Liver (tissue), 8 donors: ENCODE measurements at regions not wholly inside any gene's neighbourhood (a gene's known extent, or its start where the extent isn't known, plus 50 kb on each side); places are given as distances from the start of the nearest gene placed in this dataset.
"Not testable (repeated sequence)": the region's sequence is repeated elsewhere in the genome, so short reads cannot be mapped to it uniquely, and the experiment has no call there.

Experiments used
- DNase-seq: peaks from one replicate; pipeline ENCODE4 v3.0.0-alpha.2; 2017; ENCODE audit warnings: low spot score
- H3K27ac ChIP-seq, 2 donors: one replicate each; pipeline ENCODE4 v1.7.0; 2013; ENCODE audit warnings: inconsistent platforms in 2 of 2, low read length in 2 of 2, control low read depth in 1 of 2, low read depth in 1 of 2, mild to moderate bottlenecking in 1 of 2
- H3K27me3 ChIP-seq, 4 donors: one replicate each; pipeline versions ENCODE4 v1.6.1 to v1.7.0; 2013; ENCODE audit warnings: low read length in 3 of 4, inconsistent platforms in 1 of 4, mild to moderate bottlenecking in 1 of 4, moderate library complexity in 1 of 4; ENCODE audit not compliant: control insufficient read depth in 4 of 4, insufficient read depth in 4 of 4
- H3K36me3 ChIP-seq, 4 donors: one replicate each; pipeline versions ENCODE4 v1.6.1 to v1.7.0; 2013; ENCODE audit warnings: low read length in 3 of 4, mild to moderate bottlenecking in 3 of 4, low read depth in 1 of 4, moderate library complexity in 1 of 4; ENCODE audit not compliant: control insufficient read depth in 4 of 4, insufficient read depth in 3 of 4
- H3K4me1 ChIP-seq, 4 donors: one replicate each; pipeline versions ENCODE4 v1.6.1 to v1.7.0; 2013; ENCODE audit warnings: low read length in 3 of 4, mild to moderate bottlenecking in 3 of 4, moderate library complexity in 1 of 4; ENCODE audit not compliant: control insufficient read depth in 4 of 4, insufficient read depth in 4 of 4
- H3K4me3 ChIP-seq, 3 donors: one replicate each; pipeline versions ENCODE4 v1.6.1 to v1.7.0; 2013; ENCODE audit warnings: low read length in 3 of 3, control low read depth in 1 of 3, low read depth in 1 of 3, mild to moderate bottlenecking in 1 of 3
- H3K9ac ChIP-seq, 2 donors: one replicate each; pipeline ENCODE4 v1.7.0; 2013; ENCODE audit warnings: low read length in 2 of 2, mild to moderate bottlenecking in 2 of 2, moderate library complexity in 2 of 2, control low read depth in 1 of 2, low read depth in 1 of 2
- H3K9me3 ChIP-seq, 4 donors: one replicate each; pipeline versions ENCODE4 v1.6.1 to v1.7.0; 2013; ENCODE audit warnings: low read length in 3 of 4; ENCODE audit not compliant: control insufficient read depth in 4 of 4
- EGR1 ChIP-seq, 2 donors: IDR thresholded peaks; 2 replicates each; pipeline ENCODE4 v1.6.1; 2016 to 2018; ENCODE audit warnings: antibody characterized with exemption in 2 of 2, low read depth in 2 of 2
- FOXA1 ChIP-seq: IDR thresholded peaks from 2 replicates; pipeline ENCODE4 v1.6.1; 2016; ENCODE audit warnings: antibody characterized with exemption
- FOXA2 ChIP-seq: IDR thresholded peaks from 2 replicates; pipeline ENCODE4 v1.6.1; 2016; ENCODE audit warnings: antibody characterized with exemption
- GABPA ChIP-seq, 2 donors: IDR thresholded peaks in 1 of 2; conservative IDR thresholded peaks in 1 of 2; 2 replicates each; pipeline ENCODE4 v1.6.1; 2016; ENCODE audit warnings: antibody characterized with exemption in 2 of 2, mild to moderate bottlenecking in 1 of 2, moderate library complexity in 1 of 2
- HNF4A ChIP-seq, 2 donors: conservative IDR thresholded peaks; 2 replicates each; pipeline ENCODE4 v1.6.1; 2016; ENCODE audit warnings: antibody characterized with exemption in 2 of 2, mild to moderate bottlenecking in 2 of 2
- HNF4G ChIP-seq: IDR thresholded peaks from 2 replicates; pipeline ENCODE4 v1.6.1; 2016; ENCODE audit warnings: antibody characterized with exemption
- JUND ChIP-seq, 2 donors: IDR thresholded peaks; 2 replicates each; pipeline ENCODE4 v1.6.1; 2016; ENCODE audit warnings: antibody characterized with exemption in 2 of 2
- NR2F2 ChIP-seq: IDR thresholded peaks from 2 replicates; pipeline ENCODE4 v1.6.1; 2016; ENCODE audit warnings: antibody characterized with exemption
- RAD21 ChIP-seq, 2 donors: IDR thresholded peaks; 2 replicates each; pipeline ENCODE4 v1.6.1; 2016; ENCODE audit warnings: antibody characterized with exemption in 2 of 2, mild to moderate bottlenecking in 2 of 2
- RXRA ChIP-seq, 2 donors: IDR thresholded peaks; 2 replicates each; pipeline ENCODE4 v1.6.1; 2017 to 2018; ENCODE audit warnings: antibody characterized with exemption in 2 of 2, mild to moderate bottlenecking in 1 of 2
- TAF1 ChIP-seq: conservative IDR thresholded peaks from 2 replicates; pipeline ENCODE4 v1.6.1; 2016; ENCODE audit warnings: antibody characterized with exemption, mild to moderate bottlenecking
- YY1 ChIP-seq: IDR thresholded peaks from 2 replicates; pipeline ENCODE4 v1.6.1; 2016; ENCODE audit warnings: antibody characterized with exemption, mild to moderate bottlenecking
- WGBS: extraction: QIAGEN DNeasy Blood & Tissue Kit; methylation state at CpG from one replicate; pipeline ENCODE4 v1.1.7; 2013; 5-methylcytosine and 5-hydroxymethylcytosine counted together
- TF ChIP-seq, protein P1 (sequence below): IDR thresholded peaks from 2 replicates; pipeline ENCODE4 v1.6.1; 2016; ENCODE audit warnings: antibody characterized with exemption
- TF ChIP-seq, protein P2 (sequence below): IDR thresholded peaks from 2 replicates; pipeline ENCODE4 v1.6.1; 2016; ENCODE audit warnings: antibody characterized with exemption
- TF ChIP-seq, protein P3 (sequence below): IDR thresholded peaks from 2 replicates; pipeline ENCODE4 v1.6.1; 2016; ENCODE audit warnings: antibody characterized with exemption
- TF ChIP-seq, protein P4 (sequence below): IDR thresholded peaks from 2 replicates; pipeline ENCODE4 v1.6.1; 2016; ENCODE audit warnings: antibody characterized with exemption, mild to moderate bottlenecking
- TF ChIP-seq, protein P5 (sequence below): fragments of 150-350 bp; IDR thresholded peaks from 2 replicates; pipeline ENCODE4 v1.5.1; 2017; ENCODE audit warnings: improper control_type of control experiment, low read depth, low read length; ENCODE audit not compliant: missing input control
- donor health status: healthy.
- donor health status: healthy.
- donor health status: healthy.
- donor health status: healthy.
- donor health status: healthy.

DNA sequence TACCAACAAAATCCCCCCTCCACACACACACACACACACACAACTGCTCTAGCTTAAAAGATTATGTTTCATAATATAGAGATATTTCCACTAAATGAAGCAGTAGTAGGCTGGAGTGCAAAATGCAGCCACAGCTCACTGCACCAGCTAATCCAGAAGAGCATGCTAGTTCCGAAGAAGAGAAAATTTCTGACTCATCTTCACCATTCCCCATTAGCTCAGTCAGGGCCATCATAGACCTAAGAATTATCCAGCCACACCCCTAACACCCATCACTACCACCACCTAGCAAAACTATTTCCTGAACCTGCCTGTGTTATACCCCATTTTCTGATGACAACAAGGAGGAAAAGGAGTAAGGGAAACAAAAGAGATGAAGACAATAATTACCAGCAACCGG lies 67.1 kb upstream of the UBE2E2 start (continued):
- TF ChIP-seq RXRA (IDR thresholded peaks at IDR 0.05) (no peak), FOXA2 (no peak)

DNA sequence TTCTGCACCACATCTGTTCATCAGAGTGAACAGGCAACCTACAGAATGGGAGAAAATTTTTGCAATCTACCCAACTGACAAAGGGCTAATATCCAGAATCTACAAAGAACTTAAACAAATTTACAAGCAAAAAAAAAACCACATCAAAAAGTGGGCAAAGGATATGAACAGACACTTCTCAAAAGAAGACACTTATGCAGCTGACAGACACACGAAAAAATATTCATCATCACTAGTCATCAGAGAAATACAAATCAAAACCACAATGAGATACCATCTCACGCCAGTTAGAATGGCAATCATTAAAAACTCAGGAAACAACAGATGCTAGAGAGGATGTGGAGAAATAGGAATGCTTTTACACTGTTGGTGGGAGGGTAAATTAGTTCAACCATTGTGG lies 59.1 kb upstream of the UBE2E2 start:
- DNase-seq, H3K4me1 ChIP-seq, H3K4me3 ChIP-seq, H3K27ac ChIP-seq, H3K36me3 ChIP-seq, H3K27me3 ChIP-seq, H3K9me3 ChIP-seq, H3K9ac ChIP-seq: not testable (repeated sequence)
- WGBS: 55% methylated on average over 2 of the region's 2 CpGs

DNA sequence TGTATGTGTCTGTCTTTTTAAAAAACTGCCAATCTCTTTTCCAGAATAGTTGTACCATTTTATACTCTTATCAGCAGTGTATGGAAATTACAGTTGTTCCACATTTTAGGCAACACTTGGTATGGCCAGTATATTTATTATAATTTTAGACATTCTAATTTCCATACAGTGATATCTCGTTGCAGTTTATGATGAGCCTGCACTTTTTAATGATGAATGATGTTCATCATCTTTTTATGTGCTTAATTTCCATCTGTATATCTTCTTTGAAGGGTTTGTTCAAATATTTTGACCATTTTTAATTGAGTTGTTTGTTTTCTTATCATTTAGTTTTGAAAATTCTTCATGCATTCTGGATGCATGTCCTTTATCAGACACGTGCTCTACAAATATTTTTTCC lies 57.0 kb upstream of the UBE2E2 start:
- TF ChIP-seq TAF1: no peak
- TF ChIP-seq NR2F2: no peak
- no peak for TF ChIP-seq GABPA (IDR thresholded peaks at IDR 0.05 in 1 of 2, conservative IDR thresholded peaks at IDR 0.05 in 1 of 2)
- TF ChIP-seq, protein P1, sequence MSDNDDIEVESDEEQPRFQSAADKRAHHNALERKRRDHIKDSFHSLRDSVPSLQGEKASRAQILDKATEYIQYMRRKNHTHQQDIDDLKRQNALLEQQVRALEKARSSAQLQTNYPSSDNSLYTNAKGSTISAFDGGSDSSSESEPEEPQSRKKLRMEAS: no peak
- no peak for TF ChIP-seq JUND (IDR thresholded peaks at IDR 0.05)
- TF ChIP-seq FOXA1: no peak
- TF ChIP-seq EGR1 (IDR thresholded peaks at IDR 0.05; ENCODE audit: low read depth in 2 of 2): no peak
- TF ChIP-seq, protein P2, sequence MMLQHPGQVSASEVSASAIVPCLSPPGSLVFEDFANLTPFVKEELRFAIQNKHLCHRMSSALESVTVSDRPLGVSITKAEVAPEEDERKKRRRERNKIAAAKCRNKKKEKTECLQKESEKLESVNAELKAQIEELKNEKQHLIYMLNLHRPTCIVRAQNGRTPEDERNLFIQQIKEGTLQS: no peak
- no peak for TF ChIP-seq RXRA (IDR thresholded peaks at IDR 0.05)
- TF ChIP-seq, protein P3, sequence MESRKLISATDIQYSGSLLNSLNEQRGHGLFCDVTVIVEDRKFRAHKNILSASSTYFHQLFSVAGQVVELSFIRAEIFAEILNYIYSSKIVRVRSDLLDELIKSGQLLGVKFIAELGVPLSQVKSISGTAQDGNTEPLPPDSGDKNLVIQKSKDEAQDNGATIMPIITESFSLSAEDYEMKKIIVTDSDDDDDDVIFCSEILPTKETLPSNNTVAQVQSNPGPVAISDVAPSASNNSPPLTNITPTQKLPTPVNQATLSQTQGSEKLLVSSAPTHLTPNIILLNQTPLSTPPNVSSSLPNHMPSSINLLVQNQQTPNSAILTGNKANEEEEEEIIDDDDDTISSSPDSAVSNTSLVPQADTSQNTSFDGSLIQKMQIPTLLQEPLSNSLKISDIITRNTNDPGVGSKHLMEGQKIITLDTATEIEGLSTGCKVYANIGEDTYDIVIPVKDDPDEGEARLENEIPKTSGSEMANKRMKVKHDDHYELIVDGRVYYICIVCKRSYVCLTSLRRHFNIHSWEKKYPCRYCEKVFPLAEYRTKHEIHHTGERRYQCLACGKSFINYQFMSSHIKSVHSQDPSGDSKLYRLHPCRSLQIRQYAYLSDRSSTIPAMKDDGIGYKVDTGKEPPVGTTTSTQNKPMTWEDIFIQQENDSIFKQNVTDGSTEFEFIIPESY: no peak
- 68% methylated on average over 2 of the region's 2 CpGs for WGBS
- Histone ChIP-seq H3K27me3 (no peaks in the 10 kb centered on the region), H3K9ac (no peak overlapping the region), H3K9me3 (peaks cover 0 to 1% (median 0%) of the 10 kb centered on the region in 4 donors), H3K4me3 (no peak overlapping the region), H3K4me1 (no peaks in the 10 kb centered on the region), H3K27ac (no peak overlapping the region), H3K36me3 (no peaks in the 10 kb centered on the region)
- DNase-seq: no peak

DNA sequence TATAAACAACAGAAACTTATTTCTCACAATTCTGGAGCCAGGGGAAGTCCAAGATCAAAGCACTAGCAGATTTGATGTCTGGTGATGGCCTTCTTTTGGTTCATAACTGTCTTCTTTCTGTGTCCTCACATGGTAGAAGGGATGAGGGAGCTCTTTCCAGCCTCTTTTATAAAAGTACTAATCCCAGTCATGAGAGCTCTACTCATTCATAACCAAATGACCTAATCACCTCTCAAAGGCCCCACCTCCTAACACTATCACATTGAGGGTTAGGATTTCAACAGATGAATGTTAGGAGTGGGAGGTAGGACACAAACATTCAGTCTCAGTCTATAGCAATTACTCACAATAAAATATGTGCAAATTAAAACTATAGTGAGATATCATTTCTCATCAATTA lies 50.1 kb upstream of the UBE2E2 start:
- DNase-seq: no peak
- H3K4me3 ChIP-seq: no peak overlapping the region
- no peaks in the 10 kb centered on the region for H3K4me1 ChIP-seq
- H3K27me3 ChIP-seq: no peaks in the 10 kb centered on the region
- no peaks in the 10 kb centered on the region for H3K36me3 ChIP-seq
- H3K9me3 ChIP-seq: peaks cover 0 to 4% (median under 1%) of the 10 kb centered on the region in 4 donors
- no peak overlapping the region for H3K27ac ChIP-seq
- H3K9ac ChIP-seq: no peak overlapping the region
- TF ChIP-seq, protein P4, sequence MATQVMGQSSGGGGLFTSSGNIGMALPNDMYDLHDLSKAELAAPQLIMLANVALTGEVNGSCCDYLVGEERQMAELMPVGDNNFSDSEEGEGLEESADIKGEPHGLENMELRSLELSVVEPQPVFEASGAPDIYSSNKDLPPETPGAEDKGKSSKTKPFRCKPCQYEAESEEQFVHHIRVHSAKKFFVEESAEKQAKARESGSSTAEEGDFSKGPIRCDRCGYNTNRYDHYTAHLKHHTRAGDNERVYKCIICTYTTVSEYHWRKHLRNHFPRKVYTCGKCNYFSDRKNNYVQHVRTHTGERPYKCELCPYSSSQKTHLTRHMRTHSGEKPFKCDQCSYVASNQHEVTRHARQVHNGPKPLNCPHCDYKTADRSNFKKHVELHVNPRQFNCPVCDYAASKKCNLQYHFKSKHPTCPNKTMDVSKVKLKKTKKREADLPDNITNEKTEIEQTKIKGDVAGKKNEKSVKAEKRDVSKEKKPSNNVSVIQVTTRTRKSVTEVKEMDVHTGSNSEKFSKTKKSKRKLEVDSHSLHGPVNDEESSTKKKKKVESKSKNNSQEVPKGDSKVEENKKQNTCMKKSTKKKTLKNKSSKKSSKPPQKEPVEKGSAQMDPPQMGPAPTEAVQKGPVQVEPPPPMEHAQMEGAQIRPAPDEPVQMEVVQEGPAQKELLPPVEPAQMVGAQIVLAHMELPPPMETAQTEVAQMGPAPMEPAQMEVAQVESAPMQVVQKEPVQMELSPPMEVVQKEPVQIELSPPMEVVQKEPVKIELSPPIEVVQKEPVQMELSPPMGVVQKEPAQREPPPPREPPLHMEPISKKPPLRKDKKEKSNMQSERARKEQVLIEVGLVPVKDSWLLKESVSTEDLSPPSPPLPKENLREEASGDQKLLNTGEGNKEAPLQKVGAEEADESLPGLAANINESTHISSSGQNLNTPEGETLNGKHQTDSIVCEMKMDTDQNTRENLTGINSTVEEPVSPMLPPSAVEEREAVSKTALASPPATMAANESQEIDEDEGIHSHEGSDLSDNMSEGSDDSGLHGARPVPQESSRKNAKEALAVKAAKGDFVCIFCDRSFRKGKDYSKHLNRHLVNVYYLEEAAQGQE: no peak
- TF ChIP-seq HNF4A (conservative IDR thresholded peaks at IDR 0.05) (no peak), GABPA (IDR thresholded peaks at IDR 0.05 in 1 of 2, conservative IDR thresholded peaks at IDR 0.05 in 1 of 2) (no peak), TAF1 (no peak), FOXA1 (no peak), RXRA (IDR thresholded peaks at IDR 0.05) (no peak), HNF4G (no peak), YY1 (no peak), JUND (IDR thresholded peaks at IDR 0.05) (no peak), NR2F2 (no peak), FOXA2 (no peak), RAD21 (IDR thresholded peaks at IDR 0.05) (no peak), EGR1 (IDR thresholded peaks at IDR 0.05; ENCODE audit: low read depth in 2 of 2) (no peak)
- TF ChIP-seq, protein P3: no peak
- TF ChIP-seq, protein P5, sequence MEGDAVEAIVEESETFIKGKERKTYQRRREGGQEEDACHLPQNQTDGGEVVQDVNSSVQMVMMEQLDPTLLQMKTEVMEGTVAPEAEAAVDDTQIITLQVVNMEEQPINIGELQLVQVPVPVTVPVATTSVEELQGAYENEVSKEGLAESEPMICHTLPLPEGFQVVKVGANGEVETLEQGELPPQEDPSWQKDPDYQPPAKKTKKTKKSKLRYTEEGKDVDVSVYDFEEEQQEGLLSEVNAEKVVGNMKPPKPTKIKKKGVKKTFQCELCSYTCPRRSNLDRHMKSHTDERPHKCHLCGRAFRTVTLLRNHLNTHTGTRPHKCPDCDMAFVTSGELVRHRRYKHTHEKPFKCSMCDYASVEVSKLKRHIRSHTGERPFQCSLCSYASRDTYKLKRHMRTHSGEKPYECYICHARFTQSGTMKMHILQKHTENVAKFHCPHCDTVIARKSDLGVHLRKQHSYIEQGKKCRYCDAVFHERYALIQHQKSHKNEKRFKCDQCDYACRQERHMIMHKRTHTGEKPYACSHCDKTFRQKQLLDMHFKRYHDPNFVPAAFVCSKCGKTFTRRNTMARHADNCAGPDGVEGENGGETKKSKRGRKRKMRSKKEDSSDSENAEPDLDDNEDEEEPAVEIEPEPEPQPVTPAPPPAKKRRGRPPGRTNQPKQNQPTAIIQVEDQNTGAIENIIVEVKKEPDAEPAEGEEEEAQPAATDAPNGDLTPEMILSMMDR: no peak
